ENCODE measurements at regions not wholly inside any gene's neighbourhood (a gene's known extent, or its start where the extent isn't known, plus 50 kb on each side); places are given as distances from the start of the nearest gene placed in this dataset.

GRCh38 chr9:119933191-119933590 is 564.0 kb upstream of the BRINP1 start:
- ChIA-PET POLR2A (no interaction called here), CTCF (no interaction called here)
- no peak for ATAC-seq (ENCODE audit: low read depth)
- H3K4me3 Mint-ChIP-seq, result no peak overlapping the region
- no peaks in the 10 kb centered on the region for H3K4me1 Mint-ChIP-seq
- DNase-seq, result no peak
- H3K9me3 Mint-ChIP-seq, result no peaks in the 10 kb centered on the region
- intact Hi-C loops (cut with micrococcal nuclease), result no loop called here
- no peaks in the 10 kb centered on the region for H3K36me3 Mint-ChIP-seq (ENCODE audit: low read depth)
- TF ChIP-seq CTCF (IDR thresholded peaks at IDR 0.05), result no peak
- H3K27me3 Mint-ChIP-seq, result peaks cover 3% of the 10 kb centered on the region
- no peak overlapping the region for H3K27ac Mint-ChIP-seq

- Mint-ChIP-seq H3K27ac (no peak overlapping the region), H3K4me1 (no peaks in the 10 kb centered on the region), H3K27me3 (no peaks in the 10 kb centered on the region), H3K4me3 (no peak overlapping the region), H3K36me3 (ENCODE audit: low read depth) (no peaks in the 10 kb centered on the region), H3K9me3 (peaks cover 5% of the 10 kb centered on the region)
- intact Hi-C loops (cut with micrococcal nuclease), result no loop called here
- ChIA-PET CTCF (no interaction called here), POLR2A (no interaction called here)
- no peak for TF ChIP-seq CTCF (IDR thresholded peaks at IDR 0.05)
- DNase-seq, result no peak
- no peak for ATAC-seq (ENCODE audit: low read depth)
Observed at GRCh38 chr9:119924736-119925135, 555.5 kb upstream of the BRINP1 start.

GRCh38 chr9:119917175-119917574 is 547.9 kb upstream of the BRINP1 start:
- DNase-seq, result no peak
- Mint-ChIP-seq H3K27me3 (no peaks in the 10 kb centered on the region), H3K4me3 (no peak overlapping the region), H3K36me3 (ENCODE audit: low read depth) (no peaks in the 10 kb centered on the region), H3K27ac (no peak overlapping the region), H3K4me1 (no peaks in the 10 kb centered on the region), H3K9me3 (peaks cover 5% of the 10 kb centered on the region)
- POLR2A ChIA-PET, result no interaction called here
- no peak for ATAC-seq (ENCODE audit: low read depth)
- CTCF ChIA-PET, result no interaction called here
- TF ChIP-seq CTCF (IDR thresholded peaks at IDR 0.05), result no peak
- intact Hi-C loops (cut with micrococcal nuclease), result no loop called here

- no peaks in the 10 kb centered on the region for H3K4me1 Mint-ChIP-seq
- TF ChIP-seq CTCF (IDR thresholded peaks at IDR 0.05), result no peak
- ChIA-PET POLR2A (no interaction called here), CTCF (no interaction called here)
- intact Hi-C loops (cut with micrococcal nuclease), result no loop called here
- H3K9me3 Mint-ChIP-seq, result peaks cover 4% of the 10 kb centered on the region
- no peak for ATAC-seq (ENCODE audit: low read depth)
- no peak overlapping the region for H3K4me3 Mint-ChIP-seq
- peaks cover 10% of the 10 kb centered on the region for H3K27me3 Mint-ChIP-seq
- no peak overlapping the region for H3K27ac Mint-ChIP-seq
- no peaks in the 10 kb centered on the region for H3K36me3 Mint-ChIP-seq (ENCODE audit: low read depth)
- DNase-seq, result no peak
Observed at GRCh38 chr9:119907056-119907455, 537.8 kb upstream of the BRINP1 start.

- DNase-seq (no peak), ATAC-seq (ENCODE audit: low read depth) (no peak)
- peaks cover 4% of the 10 kb centered on the region for H3K9me3 Mint-ChIP-seq
- H3K27ac Mint-ChIP-seq, result no peak overlapping the region
- no peaks in the 10 kb centered on the region for H3K4me1 Mint-ChIP-seq
- TF ChIP-seq CTCF (IDR thresholded peaks at IDR 0.05), result no peak
- peaks cover 10% of the 10 kb centered on the region for H3K27me3 Mint-ChIP-seq
- ChIA-PET POLR2A (no interaction called here), CTCF (no interaction called here)
- intact Hi-C loops (cut with micrococcal nuclease), result no loop called here
- H3K4me3 Mint-ChIP-seq, result no peak overlapping the region
- no peaks in the 10 kb centered on the region for H3K36me3 Mint-ChIP-seq (ENCODE audit: low read depth)
Observed at GRCh38 chr9:119905724-119906123, 536.5 kb upstream of the BRINP1 start.

Data from activated B cell treated with CpG ODN at 0.5 μM for 24 hours (primary cell).